PC-9 (cell line): ENCODE measurements at regions not wholly inside any gene's neighbourhood (a gene's known extent, or its start where the extent isn't known, plus 50 kb on each side); places are given as distances from the start of the nearest gene placed in this dataset.

Source experiments
- EZH2 ChIP-seq: fragments of 200-600 bp; sonication (generic); IDR thresholded peaks from 2 replicates; pipeline ENCODE4 v1.8.0; 2017; ENCODE audit warnings: antibody characterized with exemption, low read depth
- TF ChIP-seq, protein P1 (sequence below): fragments of 200-600 bp; sonication (generic); conservative IDR thresholded peaks from 2 replicates; pipeline ENCODE4 v1.6.1; 2017; ENCODE audit warnings: mixed run types, antibody characterized with exemption, mild to moderate bottlenecking, moderate library complexity

- TF ChIP-seq, protein P1, sequence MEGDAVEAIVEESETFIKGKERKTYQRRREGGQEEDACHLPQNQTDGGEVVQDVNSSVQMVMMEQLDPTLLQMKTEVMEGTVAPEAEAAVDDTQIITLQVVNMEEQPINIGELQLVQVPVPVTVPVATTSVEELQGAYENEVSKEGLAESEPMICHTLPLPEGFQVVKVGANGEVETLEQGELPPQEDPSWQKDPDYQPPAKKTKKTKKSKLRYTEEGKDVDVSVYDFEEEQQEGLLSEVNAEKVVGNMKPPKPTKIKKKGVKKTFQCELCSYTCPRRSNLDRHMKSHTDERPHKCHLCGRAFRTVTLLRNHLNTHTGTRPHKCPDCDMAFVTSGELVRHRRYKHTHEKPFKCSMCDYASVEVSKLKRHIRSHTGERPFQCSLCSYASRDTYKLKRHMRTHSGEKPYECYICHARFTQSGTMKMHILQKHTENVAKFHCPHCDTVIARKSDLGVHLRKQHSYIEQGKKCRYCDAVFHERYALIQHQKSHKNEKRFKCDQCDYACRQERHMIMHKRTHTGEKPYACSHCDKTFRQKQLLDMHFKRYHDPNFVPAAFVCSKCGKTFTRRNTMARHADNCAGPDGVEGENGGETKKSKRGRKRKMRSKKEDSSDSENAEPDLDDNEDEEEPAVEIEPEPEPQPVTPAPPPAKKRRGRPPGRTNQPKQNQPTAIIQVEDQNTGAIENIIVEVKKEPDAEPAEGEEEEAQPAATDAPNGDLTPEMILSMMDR: peak; percentile 76
- TF ChIP-seq EZH2: no peak
These were observed 126.2 kb upstream of the RASGRP1 start for GRCh38 chr15:38690719-38691332.
